ENCODE measurements at regions not wholly inside any gene's neighbourhood (a gene's known extent, or its start where the extent isn't known, plus 50 kb on each side); places are given as distances from the start of the nearest gene placed in this dataset.
"Not testable (repeated sequence)": the region's sequence is repeated elsewhere in the genome, so short reads cannot be mapped to it uniquely, and the experiment has no call there.

- H3K9me3 ChIP-seq (ENCODE audit: control insufficient read depth in 5 of 5, low read length in 5 of 5); H3K9ac ChIP-seq (ENCODE audit: low read length in 5 of 5); H3K4me1 ChIP-seq (ENCODE audit: control insufficient read depth in 5 of 5, insufficient read depth in 5 of 5, low read length in 5 of 5); H3K36me3 ChIP-seq (ENCODE audit: control insufficient read depth in 5 of 5, insufficient read depth in 5 of 5, low read length in 5 of 5); H3K4me3 ChIP-seq (ENCODE audit: low read depth in 1 of 5, low read length in 5 of 5); H3K27me3 ChIP-seq (ENCODE audit: control insufficient read depth in 5 of 5, insufficient read depth in 4 of 5, low read length in 5 of 5); H3K27ac ChIP-seq (ENCODE audit: low read depth, low read length): not testable (repeated sequence)
Measured at GRCh38 chr5:20752179-20752578, 764.2 kb upstream of the CDH18 start.

DNA sequence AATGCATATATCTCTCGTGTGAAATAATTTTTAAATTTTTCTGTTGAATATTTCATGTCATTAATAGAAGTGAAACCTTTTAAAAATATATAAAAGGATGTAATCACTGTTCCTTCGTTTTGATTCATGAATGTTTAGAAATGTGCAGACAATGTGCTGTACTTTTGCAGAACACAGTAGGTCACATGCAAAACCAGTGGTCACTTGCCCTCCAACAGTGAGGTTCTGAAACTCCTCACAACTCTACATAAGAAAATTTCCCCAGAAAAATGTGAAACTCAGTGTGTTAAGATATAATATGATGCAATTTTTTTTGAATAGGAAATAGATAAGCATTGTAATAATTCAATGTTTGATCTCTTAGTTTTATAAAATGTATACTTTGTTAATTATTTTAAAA lies 747.7 kb upstream of the CDH18 start:
- H3K9me3 ChIP-seq (ENCODE audit: control insufficient read depth in 5 of 5, low read length in 5 of 5); H3K27ac ChIP-seq (ENCODE audit: low read depth, low read length); H3K9ac ChIP-seq (ENCODE audit: low read length in 5 of 5); H3K27me3 ChIP-seq (ENCODE audit: control insufficient read depth in 5 of 5, insufficient read depth in 4 of 5, low read length in 5 of 5); H3K4me3 ChIP-seq (ENCODE audit: low read depth in 1 of 5, low read length in 5 of 5); H3K4me1 ChIP-seq (ENCODE audit: control insufficient read depth in 5 of 5, insufficient read depth in 5 of 5, low read length in 5 of 5); H3K36me3 ChIP-seq (ENCODE audit: control insufficient read depth in 5 of 5, insufficient read depth in 5 of 5, low read length in 5 of 5): not testable (repeated sequence)

- not testable (repeated sequence) for H3K9ac ChIP-seq (ENCODE audit: low read length in 5 of 5); H3K36me3 ChIP-seq (ENCODE audit: control insufficient read depth in 5 of 5, insufficient read depth in 5 of 5, low read length in 5 of 5); H3K9me3 ChIP-seq (ENCODE audit: control insufficient read depth in 5 of 5, low read length in 5 of 5); H3K4me3 ChIP-seq (ENCODE audit: low read depth in 1 of 5, low read length in 5 of 5); H3K27me3 ChIP-seq (ENCODE audit: control insufficient read depth in 5 of 5, insufficient read depth in 4 of 5, low read length in 5 of 5); H3K4me1 ChIP-seq (ENCODE audit: control insufficient read depth in 5 of 5, insufficient read depth in 5 of 5, low read length in 5 of 5); H3K27ac ChIP-seq (ENCODE audit: low read depth, low read length)
Measured at GRCh38 chr5:20732223-20732622, 744.2 kb upstream of the CDH18 start.

GRCh38 chr5:20721286-20721685 lies 733.3 kb upstream of the CDH18 start:
- H3K4me1 ChIP-seq (ENCODE audit: control insufficient read depth in 5 of 5, insufficient read depth in 5 of 5, low read length in 5 of 5); H3K9ac ChIP-seq (ENCODE audit: low read length in 5 of 5); H3K4me3 ChIP-seq (ENCODE audit: low read depth in 1 of 5, low read length in 5 of 5); H3K36me3 ChIP-seq (ENCODE audit: control insufficient read depth in 5 of 5, insufficient read depth in 5 of 5, low read length in 5 of 5); H3K27me3 ChIP-seq (ENCODE audit: control insufficient read depth in 5 of 5, insufficient read depth in 4 of 5, low read length in 5 of 5); H3K27ac ChIP-seq (ENCODE audit: low read depth, low read length); H3K9me3 ChIP-seq (ENCODE audit: control insufficient read depth in 5 of 5, low read length in 5 of 5): not testable (repeated sequence)

- H3K36me3 ChIP-seq (ENCODE audit: control insufficient read depth in 5 of 5, insufficient read depth in 5 of 5, low read length in 5 of 5); H3K9ac ChIP-seq (ENCODE audit: low read length in 5 of 5); H3K9me3 ChIP-seq (ENCODE audit: control insufficient read depth in 5 of 5, low read length in 5 of 5); H3K27ac ChIP-seq (ENCODE audit: low read depth, low read length); H3K4me1 ChIP-seq (ENCODE audit: control insufficient read depth in 5 of 5, insufficient read depth in 5 of 5, low read length in 5 of 5); H3K27me3 ChIP-seq (ENCODE audit: control insufficient read depth in 5 of 5, insufficient read depth in 4 of 5, low read length in 5 of 5); H3K4me3 ChIP-seq (ENCODE audit: low read depth in 1 of 5, low read length in 5 of 5): not testable (repeated sequence)
Measured at GRCh38 chr5:20711520-20712155, 723.6 kb upstream of the CDH18 start.

DNA sequence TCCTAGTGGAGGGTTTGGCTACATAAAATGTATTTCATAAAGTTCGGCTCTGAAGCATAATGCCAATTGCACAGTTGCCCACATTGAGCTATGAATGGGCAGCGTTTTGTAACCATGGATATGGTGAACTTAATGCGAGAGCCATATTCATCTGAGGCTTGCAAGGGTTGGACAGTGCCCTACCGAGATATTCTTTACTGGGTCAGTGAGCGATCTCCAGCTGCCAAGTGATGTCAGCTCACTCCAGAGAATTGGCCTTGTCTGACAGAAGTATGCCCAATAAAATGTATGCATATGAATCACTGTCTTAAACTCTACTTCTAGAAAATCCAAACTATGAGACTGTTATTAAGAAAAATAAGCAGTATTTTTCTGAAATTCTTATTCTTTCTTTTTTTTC lies 719.6 kb upstream of the CDH18 start:
- H3K27me3 ChIP-seq (ENCODE audit: control insufficient read depth in 5 of 5, insufficient read depth in 4 of 5, low read length in 5 of 5); H3K4me1 ChIP-seq (ENCODE audit: control insufficient read depth in 5 of 5, insufficient read depth in 5 of 5, low read length in 5 of 5); H3K27ac ChIP-seq (ENCODE audit: low read depth, low read length); H3K9me3 ChIP-seq (ENCODE audit: control insufficient read depth in 5 of 5, low read length in 5 of 5); H3K36me3 ChIP-seq (ENCODE audit: control insufficient read depth in 5 of 5, insufficient read depth in 5 of 5, low read length in 5 of 5); H3K9ac ChIP-seq (ENCODE audit: low read length in 5 of 5); H3K4me3 ChIP-seq (ENCODE audit: low read depth in 1 of 5, low read length in 5 of 5): not testable (repeated sequence)

GRCh38 chr5:20694121-20694520 lies 706.1 kb upstream of the CDH18 start:
- Histone ChIP-seq H3K9ac (ENCODE audit: low read length in 5 of 5) (no peak overlapping the region), H3K27me3 (ENCODE audit: control insufficient read depth in 5 of 5, insufficient read depth in 4 of 5, low read length in 5 of 5) (no peaks in the 10 kb centered on the region), H3K4me1 (ENCODE audit: control insufficient read depth in 5 of 5, insufficient read depth in 5 of 5, low read length in 5 of 5) (no peaks in the 10 kb centered on the region), H3K9me3 (ENCODE audit: control insufficient read depth in 5 of 5, low read length in 5 of 5) (no peaks in the 10 kb centered on the region), H3K27ac (ENCODE audit: low read depth, low read length) (no peak overlapping the region), H3K36me3 (ENCODE audit: control insufficient read depth in 5 of 5, insufficient read depth in 5 of 5, low read length in 5 of 5) (no peaks in the 10 kb centered on the region), H3K4me3 (ENCODE audit: low read depth in 1 of 5, low read length in 5 of 5) (no peak overlapping the region)

DNA sequence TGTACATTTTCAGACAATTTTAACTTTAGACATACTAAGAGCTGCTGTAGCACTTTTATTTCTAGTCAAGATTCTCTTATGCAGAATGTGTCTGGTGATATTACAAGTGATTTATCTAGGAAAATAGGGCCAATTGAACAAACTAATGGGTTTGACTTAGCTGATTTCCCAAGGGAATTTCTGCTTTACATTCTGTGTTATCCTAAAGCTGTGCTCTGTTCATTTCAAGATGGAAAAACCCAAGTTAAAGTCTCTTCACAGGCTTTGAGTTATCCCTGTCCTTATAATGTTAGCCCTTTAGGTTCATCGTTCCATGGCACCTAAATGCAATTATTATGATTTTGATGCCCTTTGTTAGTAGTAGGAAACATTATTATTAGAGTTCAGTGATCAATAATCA lies 704.9 kb upstream of the CDH18 start:
- no peaks in the 10 kb centered on the region for H3K27me3 ChIP-seq (ENCODE audit: control insufficient read depth in 5 of 5, insufficient read depth in 4 of 5, low read length in 5 of 5)
- H3K36me3 ChIP-seq (ENCODE audit: control insufficient read depth in 5 of 5, insufficient read depth in 5 of 5, low read length in 5 of 5) = no peaks in the 10 kb centered on the region
- no peaks in the 10 kb centered on the region for H3K9me3 ChIP-seq (ENCODE audit: control insufficient read depth in 5 of 5, low read length in 5 of 5)
- H3K27ac ChIP-seq (ENCODE audit: low read depth, low read length) = no peak overlapping the region
- no peak overlapping the region for H3K4me3 ChIP-seq (ENCODE audit: low read depth in 1 of 5, low read length in 5 of 5)
- no peak overlapping the region for H3K9ac ChIP-seq (ENCODE audit: low read length in 5 of 5)
- H3K4me1 ChIP-seq (ENCODE audit: control insufficient read depth in 5 of 5, insufficient read depth in 5 of 5, low read length in 5 of 5) = no peaks in the 10 kb centered on the region

DNA sequence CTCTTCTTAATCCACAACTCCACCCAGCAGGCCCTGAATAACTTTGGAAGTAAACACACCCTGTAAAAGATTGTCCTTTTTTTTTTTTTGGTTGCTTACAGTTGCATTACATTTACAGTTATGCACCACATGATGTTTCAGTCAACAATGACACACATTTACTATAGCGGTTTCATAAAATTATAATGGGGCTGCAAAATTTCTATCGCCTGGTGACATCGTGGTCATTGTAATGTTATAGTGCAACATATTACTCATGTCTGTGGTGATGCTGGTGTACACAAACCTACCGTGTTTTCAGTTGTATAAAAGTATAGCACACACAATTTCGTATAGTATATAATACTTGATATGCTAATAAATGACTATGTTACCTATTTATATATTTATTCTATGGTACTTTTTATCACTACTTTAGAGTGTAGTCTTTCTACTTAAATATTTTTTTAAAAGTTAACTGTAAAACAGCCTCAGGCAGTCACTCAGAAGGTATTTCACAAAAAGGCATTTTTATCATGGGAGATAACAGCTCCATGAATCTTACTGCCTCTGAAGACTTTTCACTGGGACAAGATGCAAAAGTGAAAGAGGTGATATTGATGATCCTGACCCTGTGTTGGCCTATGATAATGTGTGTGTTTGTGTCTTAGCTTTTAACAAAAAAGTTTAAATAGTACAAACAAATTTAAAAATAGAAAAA lies 695.4 kb upstream of the CDH18 start:
- Histone ChIP-seq H3K27ac (ENCODE audit: low read depth, low read length) (no peak overlapping the region), H3K4me1 (ENCODE audit: control insufficient read depth in 5 of 5, insufficient read depth in 5 of 5, low read length in 5 of 5) (peaks cover 0 to 2% (median 0%) of the 10 kb centered on the region in 5 donors), H3K9me3 (ENCODE audit: control insufficient read depth in 5 of 5, low read length in 5 of 5) (no peaks in the 10 kb centered on the region), H3K9ac (ENCODE audit: low read length in 5 of 5) (no peak overlapping the region), H3K27me3 (ENCODE audit: control insufficient read depth in 5 of 5, insufficient read depth in 4 of 5, low read length in 5 of 5) (no peaks in the 10 kb centered on the region), H3K36me3 (ENCODE audit: control insufficient read depth in 5 of 5, insufficient read depth in 5 of 5, low read length in 5 of 5) (no peaks in the 10 kb centered on the region), H3K4me3 (ENCODE audit: low read depth in 1 of 5, low read length in 5 of 5) (no peak overlapping the region)

GRCh38 chr5:20680718-20681302 lies 692.8 kb upstream of the CDH18 start:
- no peak overlapping the region for H3K4me3 ChIP-seq (ENCODE audit: low read depth in 1 of 5, low read length in 5 of 5)

More at GRCh38 chr5:20680718-20681302, 692.8 kb upstream of the CDH18 start:
- no peaks in the 10 kb centered on the region for H3K9me3 ChIP-seq (ENCODE audit: control insufficient read depth in 5 of 5, low read length in 5 of 5)
- no peaks in the 10 kb centered on the region for H3K4me1 ChIP-seq (ENCODE audit: control insufficient read depth in 5 of 5, insufficient read depth in 5 of 5, low read length in 5 of 5)
- no peaks in the 10 kb centered on the region for H3K36me3 ChIP-seq (ENCODE audit: control insufficient read depth in 5 of 5, insufficient read depth in 5 of 5, low read length in 5 of 5)
- H3K27ac ChIP-seq (ENCODE audit: low read depth, low read length) = no peak overlapping the region
- H3K27me3 ChIP-seq (ENCODE audit: control insufficient read depth in 5 of 5, insufficient read depth in 4 of 5, low read length in 5 of 5) = no peaks in the 10 kb centered on the region
- no peak overlapping the region for H3K9ac ChIP-seq (ENCODE audit: low read length in 5 of 5)
